Stimulated activated CD8-positive, alpha-beta memory T cell treated with anti-CD3 and anti-CD28 coated beads, Interleukin-15, amount 100 ng/mL, for 4 hours (primary cell): ENCODE measurements at regions not wholly inside any gene's neighbourhood (a gene's known extent, or its start where the extent isn't known, plus 50 kb on each side); places are given as distances from the start of the nearest gene placed in this dataset.

ENCODE experiments used
- DNase-seq, 2 donors: peaks; one replicate each; pipeline ENCODE4 v3.0.0-alpha.2; 2020; ENCODE audit warnings: low read depth in 2 of 2

DNA sequence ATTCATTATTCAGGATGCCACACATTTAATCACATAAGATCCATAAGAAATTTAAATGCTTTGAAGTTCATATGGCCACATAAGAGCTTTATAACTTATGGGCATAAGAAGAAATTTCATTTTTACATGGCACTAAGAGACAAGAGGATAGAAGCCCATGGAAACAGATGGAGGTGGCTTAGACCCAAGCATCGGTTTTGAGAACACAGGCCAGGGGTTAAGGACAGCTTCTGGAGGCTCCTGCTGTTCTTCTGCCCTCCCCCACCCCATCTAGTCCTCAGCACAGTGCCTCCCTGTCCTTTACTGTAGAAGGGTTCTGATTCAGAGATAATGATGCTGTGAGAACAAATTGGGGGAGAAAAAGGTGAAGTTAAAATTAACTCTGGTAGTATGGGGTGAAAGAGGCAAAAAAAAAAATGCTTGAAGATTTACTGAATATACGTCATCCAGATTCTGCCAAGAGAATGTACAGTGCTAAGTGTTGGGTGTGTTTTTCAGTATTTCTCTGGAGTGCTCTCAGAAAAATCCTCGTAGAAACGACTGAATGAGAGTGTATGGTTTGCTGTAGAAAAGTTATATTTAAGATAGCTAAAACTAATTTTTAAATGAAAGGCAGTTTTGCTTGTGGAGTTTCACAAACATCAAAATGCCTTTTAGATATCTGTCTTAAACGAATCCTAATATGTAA, 539.7 kb downstream of the QKI start:
- no peak for DNase-seq

DNA sequence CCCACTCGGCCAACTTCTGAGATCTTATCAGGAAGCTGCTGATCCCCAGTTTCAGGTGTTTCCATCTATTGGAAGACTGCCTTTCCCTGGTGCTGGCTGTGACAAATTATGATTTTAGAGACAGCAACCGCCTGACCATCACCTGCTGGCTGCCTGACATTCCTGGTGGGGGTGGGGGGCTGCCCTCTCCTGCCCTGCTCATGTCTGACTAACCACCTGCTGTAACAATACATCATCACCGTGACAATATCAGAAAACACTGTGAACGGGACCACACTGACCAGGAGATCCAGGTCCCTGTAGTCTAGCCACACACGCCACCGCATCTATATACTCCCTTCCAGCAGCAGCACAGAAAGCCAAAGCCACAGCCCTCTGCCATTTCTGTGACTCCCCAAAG, 537.5 kb downstream of the QKI start:
- no peak for DNase-seq

DNA sequence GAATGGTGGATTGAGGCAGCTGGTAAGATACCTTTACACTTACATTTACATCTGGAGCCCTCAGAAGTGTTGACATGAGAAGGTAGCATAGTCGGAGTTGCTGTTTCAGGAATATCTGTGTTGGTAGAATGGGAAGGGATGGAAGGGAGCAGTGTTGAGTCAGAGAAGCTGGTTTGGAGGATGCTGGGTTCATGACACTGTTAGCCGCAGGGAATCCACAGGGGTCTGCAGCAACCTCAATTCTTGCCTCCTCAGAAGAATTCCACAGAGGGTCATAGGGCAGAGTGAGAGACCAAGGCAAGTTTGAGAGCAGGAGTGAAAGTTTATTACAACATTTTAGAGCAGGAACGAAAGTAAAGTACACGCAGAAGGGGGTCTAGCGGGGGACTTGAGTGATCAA, 536.8 kb downstream of the QKI start:
- DNase-seq: no peak

DNA sequence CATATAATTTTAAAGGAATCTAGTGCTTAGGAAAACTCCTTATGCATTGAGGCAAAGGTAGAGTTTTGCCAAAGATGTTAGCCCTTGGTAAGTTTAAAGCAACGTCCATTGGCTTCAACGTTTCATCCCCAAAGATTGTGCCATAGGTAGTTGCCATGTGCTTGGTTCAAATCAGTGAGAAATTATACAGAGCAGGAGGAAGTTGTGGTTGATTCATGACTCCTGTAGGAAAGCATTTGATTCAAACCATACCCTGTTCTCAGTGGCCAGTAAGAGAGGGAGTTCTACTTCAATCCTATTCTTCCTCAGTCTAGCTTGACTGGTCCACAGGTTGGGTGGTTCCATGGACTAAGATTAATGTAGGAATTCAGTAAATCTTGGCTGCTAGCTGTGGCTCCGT, 535.6 kb downstream of the QKI start:
- no peak for DNase-seq

DNA sequence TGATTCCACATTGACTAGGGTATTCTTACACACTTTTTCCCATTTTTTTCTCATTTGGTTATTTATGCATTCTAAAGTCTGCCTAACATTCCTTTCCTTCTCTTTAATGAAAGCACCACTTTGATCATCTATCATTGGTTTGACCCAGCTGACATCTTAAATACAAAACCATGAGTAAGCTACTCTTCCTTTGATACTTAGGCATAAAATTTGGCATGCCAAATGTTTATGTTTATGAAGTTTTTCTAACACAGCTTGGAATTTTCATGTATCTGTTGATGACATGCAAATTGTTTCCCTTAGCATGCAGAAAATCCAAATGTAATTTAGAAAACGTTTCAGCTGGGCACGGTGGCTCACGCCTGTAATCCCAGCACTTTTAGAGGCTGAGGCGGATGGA, 534.9 kb downstream of the QKI start:
- no peak for DNase-seq

DNA sequence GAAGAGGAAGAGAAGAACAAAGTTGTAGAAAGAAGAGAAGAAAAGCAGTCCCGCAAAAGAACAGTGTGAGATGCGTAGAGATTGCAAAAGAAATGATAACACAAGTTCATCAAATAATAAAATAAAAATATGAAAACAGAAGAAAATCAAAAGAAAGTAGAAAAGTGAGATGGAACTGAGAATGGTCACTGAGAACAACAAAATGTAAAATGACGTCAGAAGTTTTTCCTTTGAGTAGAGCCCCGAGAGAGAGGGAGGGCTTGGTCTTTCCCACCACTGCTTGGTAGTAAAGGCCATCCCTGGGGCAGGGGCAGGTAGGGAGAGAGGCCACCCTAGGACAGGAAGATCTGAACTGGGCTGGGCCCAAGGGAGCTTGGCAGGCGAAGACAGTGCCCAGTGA, 533.7 kb downstream of the QKI start:
- no peak for DNase-seq

DNA sequence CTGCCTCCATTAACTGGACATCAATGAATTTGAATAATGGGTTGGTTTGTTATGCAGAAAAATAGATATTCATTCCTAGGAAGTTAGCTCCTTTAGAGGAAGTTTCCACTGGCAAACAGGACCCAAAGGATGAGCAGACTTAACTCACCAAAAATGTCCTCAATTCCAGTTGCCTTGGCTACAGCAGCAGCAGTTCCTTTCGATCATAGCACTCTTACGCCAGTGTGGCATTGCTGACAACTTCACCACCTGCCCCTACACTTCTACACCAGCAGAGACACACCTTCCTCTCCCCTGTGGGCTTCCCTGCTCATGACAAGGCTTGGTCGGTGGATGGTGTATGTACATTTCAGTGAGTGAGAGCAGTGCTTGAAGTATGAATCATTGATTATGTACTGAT, 532.8 kb downstream of the QKI start:
- no peak for DNase-seq

DNA sequence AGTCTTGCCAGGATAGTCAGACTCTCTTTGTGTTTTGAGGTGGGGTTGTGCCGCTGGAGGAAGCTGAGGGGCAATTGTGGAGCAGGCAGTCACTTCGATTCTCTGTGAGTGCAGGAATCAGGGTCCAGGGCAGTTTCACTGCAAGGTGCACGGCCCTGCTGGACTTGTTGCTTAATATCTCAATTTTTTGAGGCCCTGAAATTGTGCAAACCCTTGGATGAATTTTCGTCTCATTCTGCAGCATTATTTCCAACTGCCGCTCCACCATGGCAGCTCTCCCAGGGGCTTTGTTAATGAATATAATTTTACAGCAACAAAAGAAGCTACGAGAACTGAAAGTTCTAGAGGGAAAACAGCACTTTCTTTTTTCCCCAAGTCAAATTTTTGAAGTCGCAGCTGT, 531.9 kb downstream of the QKI start:
- DNase-seq: no peak

DNA sequence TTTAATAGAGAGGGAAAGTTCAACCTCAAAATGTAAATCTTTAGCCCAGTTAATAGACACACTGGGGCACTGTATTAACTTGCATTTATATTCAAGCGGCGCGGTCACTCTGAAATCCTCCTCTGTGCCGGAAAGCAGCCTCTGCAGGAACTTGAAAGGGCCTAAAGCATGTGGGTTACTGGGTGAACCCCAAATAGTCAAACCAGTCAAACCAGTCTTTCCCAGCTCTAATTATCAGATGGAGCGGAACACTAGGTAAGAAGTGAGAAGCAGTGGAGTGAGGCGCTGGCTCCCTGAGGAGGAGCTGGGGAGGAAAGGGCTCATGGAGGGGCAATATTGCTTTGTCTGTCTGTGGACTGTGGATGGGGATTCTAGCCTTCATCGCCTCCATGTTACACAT, 531.3 kb downstream of the QKI start:
- DNase-seq: no peak

DNA sequence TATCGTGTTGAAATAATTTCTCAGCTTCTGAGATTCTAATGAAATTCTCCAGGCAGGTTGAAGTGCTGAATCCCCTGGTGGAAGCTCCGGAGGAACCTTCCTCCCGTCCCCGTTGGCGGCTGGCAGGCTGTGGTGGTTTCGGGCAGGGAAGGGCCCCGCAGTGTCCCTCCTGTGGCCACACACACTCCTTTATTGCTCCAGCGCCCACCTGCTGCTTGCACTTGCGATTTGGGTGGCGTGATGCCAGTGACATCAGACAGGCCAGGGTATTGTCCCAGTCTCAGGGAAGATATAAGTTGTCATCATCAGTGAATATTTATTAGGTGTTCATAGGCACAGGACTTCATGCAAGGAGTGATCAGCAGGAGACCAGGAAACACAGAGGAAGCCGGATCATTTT, 530.4 kb downstream of the QKI start:
- DNase-seq: no peak

DNA sequence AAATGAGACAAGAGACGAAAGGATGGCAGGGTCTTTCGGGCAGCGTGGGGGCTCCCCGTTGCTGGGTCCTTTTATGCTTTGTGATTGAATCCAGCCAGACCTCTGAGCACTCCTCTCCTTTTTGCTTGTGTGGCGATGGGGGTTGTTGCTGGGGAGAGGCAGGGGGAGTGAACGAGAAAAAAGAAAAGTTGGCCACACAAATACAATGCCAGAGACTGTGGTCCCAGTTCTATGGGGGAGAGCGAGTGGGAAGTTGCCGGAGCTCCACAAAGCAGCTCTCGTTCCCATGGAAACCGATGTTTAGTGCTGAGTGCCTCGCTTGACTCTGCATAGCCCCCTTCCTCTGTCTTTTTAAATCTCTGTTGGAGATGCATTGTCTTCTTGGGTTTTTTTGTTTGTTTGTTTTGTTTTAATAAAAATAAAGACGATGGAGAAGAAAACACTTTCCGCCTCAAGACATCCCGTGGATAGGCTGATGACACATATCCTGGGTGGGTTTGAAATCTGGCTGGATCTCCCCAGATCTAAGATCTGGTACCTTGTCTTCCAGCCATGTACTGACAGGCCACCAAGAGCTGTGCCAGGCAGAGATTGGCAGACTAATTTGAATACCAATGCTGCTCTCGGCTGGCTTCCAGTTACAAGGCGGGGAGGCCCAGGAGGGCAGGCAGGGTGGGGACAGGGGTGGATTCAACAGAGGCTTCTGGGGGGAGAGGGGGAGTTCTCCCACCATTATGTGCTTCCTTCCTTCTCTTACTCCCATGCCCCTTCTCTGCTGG, 529.3 kb downstream of the QKI start:
- no peak for DNase-seq

DNA sequence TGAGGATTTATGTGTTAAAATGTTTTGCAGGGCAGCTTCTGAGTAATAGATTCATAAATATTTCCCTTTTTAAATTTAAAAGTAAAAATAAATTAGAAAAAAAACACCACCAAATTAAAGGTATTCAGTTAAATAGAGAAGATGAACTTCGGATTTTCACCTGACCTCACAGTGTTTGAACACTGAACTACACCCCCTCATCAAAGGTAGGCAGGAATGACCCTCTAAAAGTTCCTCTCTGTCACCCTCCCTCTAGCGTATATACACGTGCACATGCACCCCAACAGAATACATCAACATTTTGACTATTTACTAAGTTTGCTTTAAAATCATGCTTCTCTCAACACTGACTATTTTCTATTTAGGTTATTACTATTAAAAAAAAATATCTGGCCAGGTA, 528.3 kb downstream of the QKI start:
- no peak for DNase-seq

DNA sequence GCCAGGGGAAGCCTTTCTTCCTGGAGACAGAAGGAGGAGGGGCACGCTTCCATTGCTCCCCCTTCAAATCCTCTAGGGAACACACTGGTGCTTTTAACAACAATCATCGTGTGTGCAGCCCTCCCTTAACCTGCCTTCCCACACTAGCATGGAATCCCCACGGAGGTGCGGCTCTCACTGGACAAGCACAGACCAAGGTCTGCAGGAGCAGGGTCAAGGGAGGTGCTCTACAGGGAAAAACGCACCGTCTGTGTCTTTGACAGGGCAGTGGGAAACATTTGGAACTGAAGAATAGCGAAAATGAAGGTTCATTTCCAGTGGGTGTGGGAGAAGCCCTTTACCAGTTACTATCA, 527.1 kb downstream of the QKI start:
- no peak for DNase-seq

DNA sequence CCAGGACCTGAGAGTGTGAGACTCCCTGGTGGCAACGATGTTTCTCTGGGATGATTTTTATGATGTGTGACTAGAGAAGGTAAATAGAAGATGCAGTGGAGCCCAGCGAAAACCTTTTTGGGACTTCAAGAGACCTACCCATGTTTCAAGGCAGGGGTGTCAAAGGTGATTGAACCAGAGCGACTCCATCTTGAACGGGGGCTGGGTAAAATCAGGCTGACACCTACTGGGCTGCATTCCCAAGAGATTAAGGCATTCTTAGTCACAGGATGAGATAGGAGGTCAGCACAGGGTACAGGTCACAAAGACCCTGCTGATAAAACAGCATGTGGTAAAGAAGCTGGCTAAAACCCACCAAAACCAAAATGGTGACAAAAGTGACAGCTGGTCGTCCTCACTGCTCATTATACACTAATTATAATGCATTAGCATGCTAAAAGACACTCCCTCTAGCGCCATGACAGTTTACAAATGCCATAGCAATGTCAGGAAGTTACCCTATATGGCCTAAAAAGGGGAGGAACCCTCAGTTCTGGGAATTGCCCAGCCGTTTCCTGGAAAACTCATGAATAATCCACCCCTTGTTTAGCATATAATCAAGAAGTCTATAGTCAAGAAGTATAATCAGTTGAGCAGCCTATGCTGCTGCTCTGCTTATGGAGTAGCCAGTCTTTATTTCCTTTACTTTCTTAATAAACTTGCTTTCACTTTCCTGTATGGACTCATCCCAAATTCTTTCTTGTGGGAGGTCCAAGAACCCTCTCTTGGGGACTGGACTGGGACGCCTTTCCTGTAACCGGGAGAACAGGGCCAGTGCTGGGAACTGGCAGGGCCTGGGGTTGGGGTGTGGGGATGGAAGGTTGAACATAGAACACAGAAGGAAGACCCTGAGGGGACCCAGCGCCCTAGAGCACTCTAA, 526.4 kb downstream of the QKI start:
- no peak for DNase-seq

DNA sequence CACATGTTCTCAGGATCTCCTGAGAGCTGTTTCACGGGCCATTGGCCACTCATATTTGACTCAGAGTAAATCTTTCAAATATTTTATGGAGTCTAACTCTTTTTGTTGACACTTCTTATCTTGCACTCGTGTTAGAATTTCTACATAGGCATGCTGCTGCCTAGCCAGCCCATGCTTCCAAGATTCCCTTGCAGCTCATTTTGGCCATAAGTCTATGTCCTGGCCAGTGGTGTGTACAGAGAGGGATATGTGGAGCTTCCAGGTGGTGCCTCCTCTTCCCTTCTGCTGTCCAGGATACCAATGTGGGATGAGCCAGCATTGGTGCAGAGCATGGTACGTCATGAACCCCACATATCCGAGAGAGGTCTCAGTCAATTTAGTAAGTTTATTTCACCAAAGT, 522.6 kb downstream of the QKI start:
- no peak for DNase-seq

DNA sequence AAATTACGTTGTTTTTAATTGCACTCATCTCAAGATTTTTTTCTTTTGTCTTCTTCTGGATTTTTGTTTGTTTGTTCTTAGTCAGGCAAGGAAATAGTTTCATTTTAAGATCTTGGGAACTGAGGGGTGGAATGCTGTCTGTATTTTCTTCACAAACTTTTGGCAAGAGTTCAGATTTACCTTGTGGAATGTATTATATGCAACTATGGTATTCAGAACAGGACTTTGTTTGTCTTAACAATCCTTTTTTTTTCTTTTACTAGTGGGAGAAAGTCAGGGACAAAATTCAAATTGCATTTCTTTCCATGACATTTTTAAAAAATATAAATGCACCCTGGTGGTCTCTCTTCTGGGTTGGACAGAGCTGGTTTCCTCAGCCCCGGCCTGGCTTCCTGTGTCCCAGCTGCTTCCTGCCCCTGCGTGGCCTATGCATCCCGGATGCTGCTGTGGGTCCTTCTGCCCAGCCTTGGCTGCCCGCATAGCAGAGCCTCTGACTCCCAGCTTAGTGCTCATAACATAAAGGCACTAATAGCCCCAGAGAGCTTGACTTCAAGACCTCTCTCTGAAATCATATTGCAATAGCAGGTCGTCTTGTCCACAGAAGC, 520.7 kb downstream of the QKI start:
- no peak for DNase-seq

DNA sequence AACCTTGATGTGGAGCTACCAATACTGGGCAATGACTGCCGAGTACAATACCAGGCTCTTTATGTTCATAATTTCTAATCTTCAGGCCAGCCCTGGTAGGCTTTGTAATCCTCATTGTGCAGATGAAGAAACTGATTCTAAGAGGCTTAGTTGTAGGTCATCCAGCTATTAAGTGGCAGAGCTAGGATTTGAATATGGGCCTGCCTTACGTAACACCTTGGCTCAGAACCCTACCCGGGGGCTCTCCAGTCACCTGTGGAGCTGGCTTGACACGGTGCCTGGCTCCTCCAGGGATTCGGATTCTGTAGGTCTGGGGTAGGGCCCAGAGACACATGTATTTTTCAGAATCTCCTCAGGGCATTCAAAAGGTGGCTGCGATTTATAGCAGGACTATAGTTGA, 515.5 kb downstream of the QKI start:
- DNase-seq: no peak

DNA sequence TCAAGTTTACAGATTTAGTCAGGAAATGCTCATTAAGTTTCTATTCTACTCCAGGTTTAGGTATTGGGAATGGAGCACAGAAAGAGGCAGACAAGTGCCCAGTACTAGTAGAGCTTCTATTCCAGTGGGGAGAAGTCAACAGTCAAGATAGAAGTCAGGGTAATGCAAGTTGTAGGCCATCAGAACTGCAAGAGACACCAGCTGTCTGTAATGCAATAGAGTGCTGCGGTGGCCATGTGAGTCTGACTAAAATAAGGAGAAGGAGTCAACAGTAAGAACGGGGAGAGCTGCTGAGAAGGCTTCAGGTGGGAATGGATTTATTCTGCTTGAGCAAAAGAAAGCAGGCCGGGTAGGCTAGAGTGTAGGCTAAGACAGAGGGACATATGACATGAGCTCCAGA, 515.0 kb downstream of the QKI start:
- no peak for DNase-seq

DNA sequence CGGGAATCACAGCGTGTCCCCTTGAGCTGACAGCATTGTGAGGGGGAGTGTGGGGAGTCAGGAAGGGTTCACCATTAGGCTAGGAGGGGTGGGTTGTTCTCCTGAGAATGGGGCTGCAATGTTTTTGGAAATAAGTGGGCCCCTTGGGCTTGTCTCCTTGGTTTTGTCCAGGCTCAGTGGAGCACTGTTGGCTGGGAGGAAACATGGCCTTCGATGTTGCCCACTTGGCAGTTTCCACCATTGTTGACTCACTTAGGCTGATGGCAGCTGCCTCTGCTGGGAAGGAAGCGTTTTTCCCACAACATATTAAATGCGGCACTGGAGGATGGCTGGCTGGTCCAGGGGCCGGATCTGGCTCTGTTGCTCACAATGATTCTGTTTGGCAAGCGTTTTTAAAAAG, 512.1 kb downstream of the QKI start:
- DNase-seq: no peak

DNA sequence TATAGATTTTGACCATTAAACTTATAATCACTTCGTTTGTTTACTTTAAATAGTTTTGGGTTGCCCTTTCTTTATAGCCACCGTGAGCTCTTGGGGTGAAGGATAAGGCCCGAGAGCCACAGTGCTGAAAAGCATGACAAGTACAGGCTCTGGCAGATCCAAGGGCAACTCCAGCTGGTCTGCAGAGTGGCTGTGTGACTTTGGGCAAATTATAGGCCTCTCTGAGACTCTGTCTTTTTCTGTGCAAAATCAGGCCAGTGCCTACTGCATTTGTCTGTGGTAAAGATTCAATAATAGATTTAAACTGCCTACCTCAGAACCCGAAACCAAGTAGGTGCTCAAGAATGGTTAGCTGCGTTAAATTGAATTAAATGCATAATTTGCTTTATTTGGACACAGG, 511.3 kb downstream of the QKI start:
- no peak for DNase-seq

DNA sequence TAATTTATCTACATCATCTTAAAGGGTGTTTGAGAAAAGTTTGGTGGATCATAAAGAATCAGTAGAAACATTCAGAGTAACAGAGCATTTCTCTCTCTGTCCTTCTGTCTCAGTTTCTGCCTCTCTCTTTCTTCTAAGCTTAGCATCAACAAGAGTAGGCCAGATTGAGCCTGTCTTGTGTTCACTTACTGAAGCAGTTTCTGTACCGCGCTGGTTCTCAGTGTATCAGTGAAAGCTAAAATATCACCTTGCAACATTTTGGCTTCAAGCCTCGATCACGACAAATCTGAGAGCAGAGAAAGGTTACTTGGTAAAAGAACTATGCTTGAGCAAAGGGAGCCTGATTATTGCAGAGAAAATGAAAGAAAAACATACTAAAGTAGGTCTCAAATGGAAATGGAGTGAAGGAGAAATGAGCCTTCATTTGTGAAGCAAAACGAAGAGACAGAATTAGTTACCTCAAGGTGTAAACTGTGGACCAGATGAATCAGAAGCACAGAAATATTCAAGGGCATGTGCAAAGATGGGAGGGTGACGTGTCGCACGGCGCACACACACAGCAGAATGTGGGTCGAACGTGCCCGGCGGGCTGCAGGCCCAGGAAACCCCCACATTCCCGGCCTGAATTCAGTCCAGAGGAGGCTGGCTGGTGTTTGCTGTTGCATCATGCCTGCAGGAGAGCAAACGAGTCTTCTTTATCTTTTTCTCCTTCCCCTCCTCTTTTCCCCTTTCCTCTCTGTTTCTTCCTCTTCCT, 509.3 kb downstream of the QKI start:
- DNase-seq: no peak

DNA sequence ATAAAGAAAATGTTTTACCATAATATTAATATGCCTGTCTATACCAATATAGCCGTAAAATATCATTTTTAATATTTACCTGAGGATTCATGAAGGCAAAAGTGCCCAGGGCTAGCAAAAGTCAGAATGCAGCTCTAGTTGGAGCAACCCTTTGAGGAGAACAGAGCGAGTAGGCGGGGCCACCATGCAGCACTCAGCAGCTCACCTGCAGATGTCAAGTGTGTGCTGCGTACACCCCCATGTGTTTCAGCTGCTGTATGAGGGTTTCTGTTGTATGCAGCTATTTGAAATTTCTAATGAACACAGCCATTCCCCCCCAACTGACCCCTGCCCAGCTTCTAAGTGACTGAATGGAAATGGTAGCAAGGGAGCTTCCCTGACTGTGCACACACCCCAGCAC, 508.0 kb downstream of the QKI start:
- DNase-seq: no peak
